ENCODE measurements at regions not wholly inside any gene's neighbourhood (a gene's known extent, or its start where the extent isn't known, plus 50 kb on each side); places are given as distances from the start of the nearest gene placed in this dataset.

DNA sequence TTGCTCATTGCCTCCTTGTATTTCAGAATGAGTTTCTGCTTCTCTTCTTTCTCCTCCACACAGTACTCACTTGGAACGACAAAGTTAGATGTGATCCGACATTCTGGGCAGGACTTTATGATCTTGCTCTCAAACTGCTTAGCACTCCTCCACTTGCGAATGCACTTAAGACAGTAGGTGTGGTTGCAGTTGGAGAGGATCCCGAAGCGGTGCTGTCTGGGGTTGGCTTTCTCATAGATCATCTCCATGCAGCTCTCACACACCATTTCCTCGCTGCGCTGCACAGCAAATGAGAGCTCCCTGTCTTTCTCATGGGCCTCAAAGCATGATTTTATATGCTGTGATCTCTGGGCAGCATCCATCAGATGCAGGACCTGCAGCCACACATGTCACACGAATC is 245.7 kb downstream of the C12orf50 start:
- DNase-seq, result no peak

DNA sequence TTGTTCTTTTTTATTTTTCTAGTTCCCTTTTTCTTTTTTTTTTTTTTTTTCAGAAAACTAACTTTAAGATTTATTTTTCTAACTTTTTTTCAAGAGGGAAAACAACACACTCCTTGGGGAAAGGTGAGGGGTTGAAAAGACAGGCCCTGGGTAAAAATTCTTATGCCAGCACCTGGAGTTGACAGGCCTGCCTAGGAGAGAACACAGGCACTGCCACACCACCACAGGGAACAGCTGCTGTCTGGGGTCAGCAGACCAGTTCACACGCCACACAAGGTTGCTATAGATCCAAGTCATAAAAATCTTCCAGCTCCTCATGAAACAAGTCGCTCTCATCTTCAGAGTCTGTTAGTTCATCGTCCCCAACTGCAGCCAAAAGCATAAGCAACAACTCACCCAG is 246.4 kb downstream of the C12orf50 start:
- no peak for DNase-seq

DNA sequence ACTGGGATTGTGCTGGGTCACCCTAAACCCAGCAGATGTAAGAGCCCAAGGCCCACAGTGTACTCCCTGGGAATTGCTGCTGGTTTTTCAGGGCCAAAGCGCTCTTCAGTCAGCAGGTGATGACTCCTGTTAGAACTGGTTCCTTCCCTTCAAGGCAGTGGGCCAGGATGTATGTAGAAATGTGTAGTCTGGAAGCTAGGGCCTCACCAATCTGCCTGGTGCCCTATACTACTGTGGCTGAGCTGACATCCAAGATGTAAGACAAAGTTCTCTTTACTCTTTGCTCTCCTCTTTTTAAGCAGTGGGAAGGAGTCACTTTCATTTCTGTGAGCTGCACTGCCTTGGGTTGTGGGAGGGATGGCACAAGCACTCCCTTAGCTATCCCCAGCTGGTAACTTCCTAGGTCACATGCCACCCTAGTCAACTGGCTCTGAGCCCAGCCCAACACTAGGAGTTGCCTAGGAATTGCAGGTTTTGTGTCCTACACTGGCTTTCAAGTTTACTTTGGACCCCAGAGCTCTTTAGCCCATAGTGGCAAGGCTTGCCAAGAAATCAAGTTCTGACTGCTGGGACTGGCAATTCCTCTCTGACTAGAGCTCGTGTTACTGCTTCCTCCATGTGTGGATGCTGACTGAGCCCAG is 249.2 kb downstream of the C12orf50 start:
- DNase-seq, result no peak

DNA sequence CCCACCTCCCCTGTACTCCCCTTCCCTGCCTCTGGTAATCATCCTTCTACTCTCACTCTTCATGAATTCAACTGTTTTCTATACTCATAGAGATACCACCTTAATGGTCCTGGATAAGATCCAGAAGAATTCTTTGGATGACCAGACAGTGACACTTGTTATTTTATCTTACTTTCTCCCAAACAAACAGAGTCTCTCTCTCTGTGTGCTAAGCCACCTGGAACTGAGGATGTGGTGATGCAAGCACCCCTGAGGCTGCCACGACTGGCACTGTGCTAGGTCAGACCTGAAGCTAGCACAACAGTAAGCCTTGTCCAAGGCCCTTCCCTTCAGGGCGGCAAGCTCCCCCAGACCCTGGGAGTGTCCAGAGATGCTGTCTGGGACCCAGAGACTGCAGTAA is 250.2 kb downstream of the C12orf50 start:
- no peak for DNase-seq

DNA sequence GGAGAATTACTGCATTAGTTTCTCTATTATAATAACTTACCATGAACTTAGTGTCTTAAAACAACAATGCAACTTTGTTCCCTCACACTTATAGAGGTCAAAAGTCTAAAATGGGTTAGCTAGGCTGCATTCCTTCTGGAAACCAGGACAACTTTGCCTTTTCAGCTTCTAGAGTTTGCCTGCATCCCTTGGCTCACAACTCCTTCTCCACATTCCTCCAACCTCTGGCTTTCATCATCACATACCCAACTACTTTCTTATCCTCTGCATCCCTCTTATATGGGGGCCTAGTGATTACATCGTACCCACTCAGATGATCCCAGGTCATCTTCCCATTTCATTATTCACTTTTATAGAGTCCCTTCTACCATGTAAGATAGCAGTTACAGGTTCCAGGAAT is 251.1 kb downstream of the C12orf50 start:
- DNase-seq, result no peak

DNA sequence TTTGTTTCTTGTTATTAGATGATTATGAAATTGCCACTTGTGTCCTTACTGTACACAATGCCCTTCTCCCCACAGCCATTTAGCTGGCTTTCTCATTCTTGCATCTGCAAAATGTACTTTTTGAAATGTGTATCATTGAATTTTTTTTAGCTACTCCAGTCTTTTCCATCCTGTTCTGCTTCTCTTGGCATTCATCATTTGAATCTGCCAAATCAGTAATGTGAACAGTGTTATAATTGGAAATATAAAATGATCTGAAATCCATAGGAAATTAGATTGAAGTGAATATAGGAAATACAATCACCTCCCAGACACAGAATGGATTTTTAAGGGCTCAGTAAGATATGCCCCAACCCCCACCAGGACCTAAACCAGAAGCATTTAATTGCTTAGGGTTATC is 253.4 kb downstream of the C12orf50 start:
- no peak for DNase-seq

DNA sequence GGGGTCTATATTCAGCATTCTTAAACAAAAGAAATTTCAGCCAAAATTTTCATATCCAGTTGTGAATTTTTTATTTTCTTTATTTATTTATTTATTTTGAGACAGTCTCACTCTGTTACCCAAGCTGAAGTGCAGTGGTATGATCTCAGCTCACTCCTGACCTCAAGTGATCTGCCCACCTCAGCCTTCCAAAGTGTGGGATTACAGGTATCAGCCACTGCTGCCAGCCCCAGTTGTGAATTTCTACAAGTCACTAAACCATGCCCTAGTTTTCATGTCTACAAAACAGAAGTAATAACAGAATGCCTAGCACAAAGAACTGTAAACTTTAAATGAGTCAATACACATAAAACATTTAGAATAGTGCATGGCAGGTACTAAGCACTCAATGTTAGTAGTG is 254.2 kb downstream of the C12orf50 start:
- DNase-seq, result no peak

DNA sequence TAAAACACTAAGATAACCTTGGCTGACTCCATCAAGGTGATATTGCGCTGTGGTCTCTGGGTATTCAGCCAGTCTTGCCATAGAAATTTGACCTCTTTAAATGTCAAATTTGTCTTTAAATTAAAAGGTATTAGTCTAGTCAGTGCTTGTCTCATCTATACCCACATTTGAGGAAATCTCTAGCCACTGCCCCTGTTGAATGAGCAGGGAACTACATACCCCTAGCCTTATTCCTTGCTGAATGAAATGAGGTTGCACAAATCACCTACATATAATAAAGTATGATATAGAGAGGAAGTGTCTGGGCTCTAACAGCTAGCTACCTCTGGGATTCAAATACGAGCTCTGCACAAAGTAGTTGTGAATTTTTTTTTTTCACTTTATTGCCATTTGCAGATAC is 256.8 kb downstream of the C12orf50 start:
- no peak for DNase-seq

DNA sequence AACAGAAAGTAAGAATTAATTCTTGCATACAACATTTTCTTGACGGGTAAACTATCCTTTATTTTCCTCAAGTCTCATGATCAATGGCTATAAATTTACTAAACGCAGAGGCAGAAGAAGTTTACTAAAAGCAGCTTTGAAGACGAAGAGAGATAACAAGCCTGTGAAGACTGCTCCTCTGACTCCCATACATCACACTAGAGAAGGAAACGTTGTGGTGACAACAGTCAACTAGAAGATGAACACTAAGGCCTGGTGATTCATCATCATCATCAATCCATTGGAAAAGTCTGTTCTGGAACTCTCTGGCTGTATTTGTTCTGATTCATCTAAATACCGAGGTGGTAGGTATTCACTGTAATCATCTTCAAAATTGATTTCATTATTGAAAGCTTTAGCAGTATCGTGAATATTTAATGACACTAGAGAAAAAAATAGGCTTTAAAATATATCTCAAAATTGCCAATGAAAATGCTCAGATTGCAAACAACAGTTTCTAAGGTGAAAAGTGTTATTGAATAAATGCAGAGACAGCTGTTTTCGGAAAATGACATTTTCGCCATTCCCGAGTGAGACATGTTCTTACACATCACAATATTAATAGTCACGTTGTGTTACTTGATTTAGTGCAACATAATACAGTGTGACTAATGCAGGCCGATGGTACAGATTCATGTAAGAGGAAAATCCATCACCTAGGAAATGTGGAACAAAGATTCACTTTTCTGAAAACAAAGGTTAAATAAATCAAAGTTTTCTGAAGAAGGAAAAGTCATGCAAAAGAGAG is 260.5 kb downstream of the C12orf50 start:
- DNase-seq, result no peak

DNA sequence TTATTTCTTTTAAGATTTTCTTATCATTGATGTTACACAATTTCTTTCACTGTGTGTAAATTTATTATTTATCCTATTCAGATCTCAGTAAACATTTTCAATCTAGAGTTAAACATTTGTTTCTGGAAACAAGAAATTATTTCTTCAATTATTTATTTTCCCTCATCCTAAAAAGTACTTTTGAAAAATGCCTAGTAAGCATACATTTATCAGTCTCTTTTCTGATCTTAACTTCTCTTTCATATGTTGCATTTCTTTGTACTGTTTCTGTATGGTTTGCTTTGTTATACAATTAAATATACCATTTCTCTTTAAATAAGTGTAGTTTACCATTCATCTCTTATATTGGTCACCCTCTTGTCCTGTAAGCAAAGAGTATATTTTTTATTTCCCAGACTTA is 263.2 kb downstream of the C12orf50 start:
- DNase-seq, result no peak

DNA sequence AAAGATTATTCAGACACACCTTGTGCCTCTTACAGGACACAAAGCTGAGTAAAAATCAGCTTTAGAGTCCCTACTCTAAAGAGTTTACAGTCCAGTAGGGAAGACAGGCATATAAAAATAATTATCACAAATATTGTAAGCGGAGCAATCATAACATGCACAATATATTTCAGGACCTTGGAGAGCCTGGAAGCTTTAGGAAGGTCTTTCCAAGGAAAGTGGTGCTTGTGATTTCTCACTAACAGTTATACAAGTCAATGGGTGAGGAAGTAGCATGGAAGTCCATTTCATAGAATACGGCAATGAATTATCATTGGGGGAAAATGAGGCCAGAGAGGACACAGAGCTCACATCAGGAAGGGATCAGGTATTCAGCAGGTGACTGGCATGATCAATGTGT is 268.3 kb downstream of the C12orf50 start:
- no peak for DNase-seq

DNA sequence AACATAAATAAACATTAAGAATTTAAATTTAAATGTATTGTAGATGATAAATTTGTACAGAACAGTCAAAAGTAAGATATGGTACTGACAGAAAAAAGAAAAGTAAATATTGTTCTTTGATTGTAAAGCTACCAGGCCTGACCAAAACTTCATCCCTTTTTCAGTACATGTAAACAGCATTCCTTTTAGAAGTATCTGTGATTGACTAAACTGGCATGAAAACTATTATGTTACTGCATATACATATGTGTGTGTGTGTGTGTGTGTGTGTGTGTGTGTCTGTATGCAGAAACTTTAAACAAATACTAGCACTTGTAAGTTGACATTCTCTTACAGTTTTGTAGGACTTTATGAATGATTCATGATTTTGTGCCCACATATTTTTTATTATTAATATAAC is 270.9 kb downstream of the C12orf50 start:
- DNase-seq, result no peak

DNA sequence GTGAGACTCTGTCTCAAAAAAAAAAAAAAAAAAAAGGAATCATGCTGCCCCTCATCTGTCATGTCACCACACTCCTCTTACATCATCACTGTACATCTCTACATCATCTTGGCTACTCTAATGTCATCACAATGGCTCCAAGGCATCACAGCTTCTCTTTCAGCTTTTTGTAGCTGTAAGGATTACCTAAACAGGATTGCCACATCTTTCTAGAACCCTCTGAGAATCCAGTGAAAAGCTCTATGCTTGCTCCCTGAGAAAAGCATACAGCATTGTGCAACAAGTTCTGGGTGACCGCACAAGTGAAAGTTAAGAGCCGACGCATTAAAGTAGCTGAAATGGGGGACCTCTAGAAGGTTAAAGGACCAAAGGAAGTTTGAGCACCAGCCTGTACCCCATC is 272.5 kb downstream of the C12orf50 start:
- DNase-seq, result no peak

DNA sequence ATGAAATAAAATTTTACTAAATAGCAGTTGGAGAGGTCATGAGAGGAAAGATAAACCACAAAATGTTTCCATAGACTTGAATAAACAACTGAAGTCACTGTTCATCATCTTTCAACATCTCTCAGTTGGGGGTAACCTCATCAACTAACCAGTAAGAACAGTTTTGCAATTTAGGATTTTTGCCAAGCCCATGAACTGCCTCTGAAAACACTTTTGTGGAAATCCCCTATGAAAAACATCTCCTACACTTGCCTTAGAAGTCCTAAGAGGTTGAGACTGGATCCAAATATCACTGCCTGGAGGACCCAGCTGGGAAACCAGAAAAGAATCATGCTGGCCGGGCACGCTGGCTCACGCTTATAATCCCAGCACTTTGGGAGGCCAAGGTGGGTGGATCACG is 273.1 kb downstream of the C12orf50 start:
- DNase-seq, result no peak

DNA sequence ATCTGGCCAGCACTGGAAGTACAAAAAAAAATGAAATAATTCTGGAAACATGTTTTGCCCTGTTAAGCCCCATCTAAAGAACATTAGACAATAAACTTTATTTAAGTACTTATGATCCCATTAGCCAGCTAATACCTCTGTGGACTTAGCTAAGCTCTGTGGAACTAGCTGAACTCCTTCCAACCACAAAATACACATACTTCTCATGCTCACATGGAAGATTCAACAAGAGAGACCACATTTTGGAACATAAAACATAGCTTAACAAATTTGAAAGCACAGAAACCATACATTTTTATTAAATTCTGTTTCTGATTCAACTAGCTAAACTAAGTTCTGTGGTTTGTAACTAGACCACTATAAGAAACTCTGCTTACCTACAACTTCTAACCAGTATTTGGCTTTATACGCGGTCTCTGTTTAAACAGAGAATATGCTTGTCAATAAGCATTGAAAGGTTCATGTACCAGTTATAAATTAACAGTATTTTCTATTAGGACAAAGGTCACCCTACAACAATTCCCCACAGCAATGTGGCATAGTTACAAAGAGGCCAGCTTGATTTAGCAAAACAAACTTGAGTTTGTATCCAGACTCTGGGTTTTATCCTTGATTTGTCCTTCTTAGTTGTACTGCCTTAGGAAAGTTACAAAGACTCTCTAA is 300.1 kb downstream of the C12orf50 start:
- no peak for DNase-seq

DNA sequence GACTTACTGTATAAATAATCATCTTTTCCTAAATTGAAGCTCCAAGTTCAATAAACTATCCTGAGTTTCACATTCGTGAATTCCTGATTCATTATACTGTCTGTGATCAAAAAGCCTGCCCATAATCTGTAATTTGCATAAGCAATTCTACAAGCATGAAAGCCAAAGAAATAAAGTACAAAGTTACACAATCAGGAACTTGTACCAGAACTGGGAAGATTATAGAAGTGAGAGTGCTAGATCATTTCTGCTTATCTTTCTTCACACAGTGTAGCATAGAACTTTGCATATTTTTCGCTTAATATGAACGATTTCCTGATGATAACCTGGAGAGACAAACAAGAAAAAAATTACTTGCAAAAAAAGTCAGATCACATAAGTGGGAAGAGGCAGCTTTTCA is 308.2 kb downstream of the C12orf50 start:
- no peak for DNase-seq

DNA sequence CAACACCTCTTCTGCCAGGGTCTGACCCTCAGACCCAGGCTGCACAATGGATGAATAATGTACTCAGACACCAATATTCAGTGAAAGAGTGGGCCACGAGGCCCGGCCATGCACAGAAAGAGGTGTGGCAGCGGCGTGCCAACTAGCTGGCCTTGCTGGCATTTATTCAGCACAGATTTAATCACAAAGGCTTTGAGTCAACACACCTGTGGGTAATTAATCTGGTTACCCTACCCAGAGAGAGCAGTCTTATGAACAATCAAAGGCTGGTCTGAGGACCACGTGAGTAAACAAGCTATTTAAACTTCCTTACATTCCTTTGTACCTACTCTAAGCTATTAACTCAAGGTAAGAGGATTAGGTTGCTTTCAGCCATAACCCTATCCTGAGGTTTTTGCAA is 324.8 kb downstream of the C12orf50 start:
- no peak for DNase-seq

DNA sequence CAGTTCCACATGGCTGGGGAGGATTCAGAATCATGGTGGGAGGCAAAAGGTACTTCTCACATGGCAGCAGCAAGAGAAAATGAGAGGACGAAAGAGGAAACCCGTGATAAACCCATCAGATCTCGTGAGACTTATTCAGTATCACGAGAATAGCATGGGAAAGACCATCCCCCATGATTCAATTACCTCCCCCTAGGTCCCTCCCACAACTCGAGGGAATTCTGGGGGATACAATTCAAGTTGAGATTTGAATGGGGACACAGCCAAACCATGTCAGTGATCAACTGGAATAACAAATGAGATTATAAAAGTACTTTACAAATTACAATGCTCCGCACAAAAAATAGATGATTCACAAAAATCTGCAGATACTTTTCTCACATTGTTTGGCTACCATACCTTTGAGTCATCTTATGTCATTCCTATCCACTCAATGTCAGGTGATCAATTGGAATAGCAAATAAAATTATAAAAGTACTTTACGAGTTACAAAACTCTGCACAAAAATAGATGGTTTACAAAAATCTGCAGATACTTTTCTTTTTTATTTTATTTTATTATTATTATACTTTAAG is 338.9 kb downstream of the C12orf50 start:
- no peak for DNase-seq

DNA sequence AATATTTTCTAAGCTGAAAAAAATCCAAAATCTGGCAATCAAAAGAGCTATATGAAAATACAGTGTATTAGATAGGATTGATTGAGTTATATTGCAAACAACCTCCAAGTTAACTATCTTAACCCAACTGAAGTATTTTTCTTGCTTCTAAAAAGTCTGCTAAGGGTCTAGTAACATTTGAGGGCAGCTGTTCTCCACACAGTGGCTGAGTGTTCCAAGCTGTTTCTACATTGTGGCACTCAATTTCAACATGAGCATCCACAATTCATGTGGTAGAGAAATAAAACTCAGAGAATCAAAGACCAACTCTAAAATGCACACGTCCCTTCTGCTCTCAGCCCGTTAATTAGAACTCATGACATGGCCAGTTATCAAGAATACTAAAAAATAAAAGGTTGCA is 340.0 kb downstream of the C12orf50 start:
- DNase-seq, result no peak

DNA sequence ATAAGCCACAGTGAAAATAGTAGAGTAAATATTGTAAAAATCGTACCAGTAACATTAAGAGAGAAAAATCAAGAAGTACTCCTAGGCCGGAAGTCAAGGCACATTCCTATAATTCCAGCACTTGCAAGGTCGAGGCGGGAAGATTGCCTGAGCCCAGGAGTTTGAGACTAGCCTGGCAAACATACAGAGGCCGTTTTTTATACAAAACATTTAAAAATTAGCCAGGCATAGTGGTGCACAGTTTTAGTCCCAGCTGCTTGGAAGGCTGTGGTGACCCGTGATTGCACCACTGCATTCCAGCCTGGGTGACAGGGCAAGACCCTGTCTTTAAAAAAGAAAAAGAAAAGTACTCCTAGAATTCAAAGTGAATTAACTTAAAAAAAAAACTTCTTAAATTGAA is 341.8 kb downstream of the C12orf50 start:
- DNase-seq, result no peak

DNA sequence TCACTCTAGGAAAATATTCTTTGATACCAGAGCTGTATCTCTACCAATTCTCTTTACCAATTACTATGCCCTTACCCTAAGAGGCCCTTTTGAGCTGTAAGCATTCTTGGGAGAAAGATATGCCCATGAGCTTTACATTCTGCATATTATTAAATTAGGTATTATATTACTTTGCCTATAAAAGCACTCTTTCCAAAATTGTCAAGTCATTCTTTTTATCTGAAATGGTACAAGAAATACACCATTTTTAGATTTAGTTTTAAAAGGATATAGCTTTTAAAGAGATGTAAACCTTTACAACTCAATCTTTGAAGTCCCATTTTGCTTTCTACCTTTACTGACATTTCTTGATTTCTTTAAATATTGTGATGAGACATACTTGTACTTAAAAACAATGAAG is 343.5 kb downstream of the C12orf50 start:
- no peak for DNase-seq

DNA sequence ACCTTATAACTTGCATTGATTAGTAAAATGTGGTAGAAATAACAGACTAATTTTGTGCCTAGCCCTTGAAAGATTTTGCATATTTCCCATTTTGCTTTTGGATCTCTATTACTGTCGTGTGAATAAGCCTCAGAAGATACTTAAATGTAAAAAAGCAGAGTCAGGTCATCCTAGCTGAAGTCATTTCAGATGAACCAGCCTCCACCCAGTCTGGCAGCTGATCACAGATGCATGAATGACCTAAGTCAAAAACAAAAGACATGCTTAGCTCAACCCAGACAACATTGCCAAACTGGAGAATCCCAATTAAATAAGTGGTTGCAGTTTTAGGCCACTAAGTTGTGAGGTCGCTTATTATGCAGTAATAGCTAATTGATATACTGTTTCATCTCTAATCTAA is 349.9 kb downstream of the C12orf50 start:
- no peak for DNase-seq

DNA sequence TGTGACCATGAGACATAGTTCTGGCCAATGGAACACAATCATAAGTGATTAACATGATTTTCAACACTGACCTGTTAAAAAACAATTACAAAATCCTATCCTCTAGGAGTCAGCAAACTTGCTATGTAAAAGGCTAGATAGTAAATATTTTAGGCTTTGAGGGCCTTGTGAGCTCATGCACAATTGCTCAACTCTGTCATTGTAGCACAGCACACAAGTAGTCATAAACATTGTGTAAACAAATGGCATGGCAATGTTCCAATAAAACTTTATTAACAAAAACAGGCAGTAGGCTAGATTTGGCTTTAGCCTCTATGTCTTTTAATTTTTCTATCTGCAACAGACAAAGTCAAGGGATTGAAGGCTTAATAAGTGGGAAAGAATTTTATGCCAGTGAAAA is 350.7 kb downstream of the C12orf50 start:
- DNase-seq, result no peak

DNA sequence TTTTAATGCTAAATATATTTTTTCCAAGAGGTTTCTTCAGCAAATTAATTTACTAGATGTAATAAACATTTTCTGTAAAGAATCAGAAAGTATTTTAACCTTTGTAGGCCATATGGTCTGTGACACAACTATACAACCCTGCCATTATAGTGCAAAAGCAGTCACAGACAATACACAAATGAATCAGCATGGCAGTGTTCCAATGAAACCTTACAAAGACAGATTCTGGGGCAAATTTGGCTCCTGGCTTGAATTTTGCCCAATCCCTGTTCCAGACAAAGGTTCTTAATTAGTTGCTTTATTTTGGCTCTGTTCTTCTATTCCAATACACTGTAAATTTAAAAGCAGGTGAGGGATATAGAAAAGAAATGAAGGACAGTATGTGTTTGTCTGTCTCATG is 352.5 kb downstream of the C12orf50 start:
- DNase-seq, result no peak

All from bone marrow (tissue), 2 donors.